ENCODE measurements at regions not wholly inside any gene's neighbourhood (a gene's known extent, or its start where the extent isn't known, plus 50 kb on each side); places are given as distances from the start of the nearest gene placed in this dataset.

GRCh38 chr4:171157462-171158082 lies 655.6 kb upstream of the GALNTL6 start (continued):
- TF ChIP-seq HDAC6 (IDR thresholded peaks at IDR 0.05; ENCODE audit: low read depth, low read length) = no peak
- no peak for TF ChIP-seq JUN (IDR thresholded peaks at IDR 0.05; ENCODE audit: low read depth, low read length)
- TF ChIP-seq RFX5 (IDR thresholded peaks at IDR 0.05; ENCODE audit: borderline replicate concordance, low read depth, low read length) = no peak
- no peak for TF ChIP-seq NANOG (IDR thresholded peaks at IDR 0.05; ENCODE audit: insufficient read depth, low read depth, low read length, poor library complexity, severe bottlenecking)
- TF ChIP-seq MAFK (IDR thresholded peaks at IDR 0.05; ENCODE audit: low read depth, low read length) = no peak
- TF ChIP-seq POU5F1 (IDR thresholded peaks at IDR 0.05; ENCODE audit: low read depth, low read length) = no peak
- no peak for TF ChIP-seq TEAD4 (IDR thresholded peaks at IDR 0.05; ENCODE audit: low read depth, low read length)
